Activated B cell treated with CpG ODN at 0.5 μM for 24 hours (primary cell): ENCODE measurements at regions not wholly inside any gene's neighbourhood (a gene's known extent, or its start where the extent isn't known, plus 50 kb on each side); places are given as distances from the start of the nearest gene placed in this dataset.

Source experiments
- ATAC-seq: fragments of 200-7000 bp; cut with Tn5 transposase; one replicate; pipeline ENCODE4 v1.10.0; 2021; ENCODE audit warnings: low read depth, mild to moderate bottlenecking, moderate library complexity
- CTCF ChIA-PET: fragments of 350-600 bp; sonication (Branson Sonifier 250); formaldehyde crosslinking; loops from one replicate; lab custom pipeline; 2021; ENCODE audit warnings: antibody characterized with exemption; lab: Charles Lee
- POLR2A ChIA-PET: fragments of 350-600 bp; sonication (Branson Sonifier 250); formaldehyde crosslinking; loops from one replicate; lab custom pipeline; 2021; ENCODE audit warnings: antibody characterized with exemption; lab: Charles Lee
- DNase-seq: peaks from one replicate; pipeline ENCODE4 v3.0.0; 2022
- H3K27ac Mint-ChIP-seq: one replicate; pipeline ENCODE4 v1.8.0; 2020; ENCODE audit warnings: mixed read lengths
- H3K27me3 Mint-ChIP-seq: one replicate; pipeline ENCODE4 v1.8.0; 2021; ENCODE audit warnings: mixed read lengths
- H3K36me3 Mint-ChIP-seq: one replicate; pipeline ENCODE4 v1.8.0; 2021; ENCODE audit warnings: low read depth, mixed read lengths
- H3K4me1 Mint-ChIP-seq: one replicate; pipeline ENCODE4 v1.8.0; 2021; ENCODE audit warnings: mixed read lengths
- H3K4me3 Mint-ChIP-seq: one replicate; pipeline ENCODE4 v1.8.0; 2020; ENCODE audit warnings: mild to moderate bottlenecking, mixed read lengths
- H3K9me3 Mint-ChIP-seq: one replicate; pipeline ENCODE4 v1.8.0; 2020; ENCODE audit warnings: mixed read lengths
- intact Hi-C: fragments of 100-400 bp; cut with micrococcal nuclease; formaldehyde crosslinking; loops from one replicate; pipeline ENCODE4 v1.15.1; 2024
- TF ChIP-seq, protein P1 (sequence below): fragments of 200-600 bp; IDR thresholded peaks from one replicate; pipeline ENCODE4 v1.8.0; 2022; ENCODE audit warnings: antibody characterized with exemption, mild to moderate bottlenecking

GRCh38 chr3:8363200-8363599 lies 138.4 kb upstream of the LMCD1 start:
- ATAC-seq = no peak
- DNase-seq = no peak
- no peak overlapping the region for H3K4me3 Mint-ChIP-seq

GRCh38 chr3:8365541-8365940 lies 136.1 kb upstream of the LMCD1 start:
- CTCF ChIA-PET = interaction anchor here (0.7 kb wide), 1 partner anchor 51 kb away, joined by 3 read pairs; no protein-coding TSS in a partner anchor
- Mint-ChIP-seq H3K9me3 (peaks cover 10% of the 10 kb centered on the region), H3K36me3 (no peaks in the 10 kb centered on the region), H3K27me3 (peaks cover 6% of the 10 kb centered on the region), H3K4me1 (no peaks in the 10 kb centered on the region), H3K27ac (no peak overlapping the region), H3K4me3 (no peak overlapping the region)
- intact Hi-C loops = no loop called here
- TF ChIP-seq, protein P1, sequence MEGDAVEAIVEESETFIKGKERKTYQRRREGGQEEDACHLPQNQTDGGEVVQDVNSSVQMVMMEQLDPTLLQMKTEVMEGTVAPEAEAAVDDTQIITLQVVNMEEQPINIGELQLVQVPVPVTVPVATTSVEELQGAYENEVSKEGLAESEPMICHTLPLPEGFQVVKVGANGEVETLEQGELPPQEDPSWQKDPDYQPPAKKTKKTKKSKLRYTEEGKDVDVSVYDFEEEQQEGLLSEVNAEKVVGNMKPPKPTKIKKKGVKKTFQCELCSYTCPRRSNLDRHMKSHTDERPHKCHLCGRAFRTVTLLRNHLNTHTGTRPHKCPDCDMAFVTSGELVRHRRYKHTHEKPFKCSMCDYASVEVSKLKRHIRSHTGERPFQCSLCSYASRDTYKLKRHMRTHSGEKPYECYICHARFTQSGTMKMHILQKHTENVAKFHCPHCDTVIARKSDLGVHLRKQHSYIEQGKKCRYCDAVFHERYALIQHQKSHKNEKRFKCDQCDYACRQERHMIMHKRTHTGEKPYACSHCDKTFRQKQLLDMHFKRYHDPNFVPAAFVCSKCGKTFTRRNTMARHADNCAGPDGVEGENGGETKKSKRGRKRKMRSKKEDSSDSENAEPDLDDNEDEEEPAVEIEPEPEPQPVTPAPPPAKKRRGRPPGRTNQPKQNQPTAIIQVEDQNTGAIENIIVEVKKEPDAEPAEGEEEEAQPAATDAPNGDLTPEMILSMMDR = no peak
- DNase-seq (no peak), ATAC-seq (no peak)
- POLR2A ChIA-PET = no interaction called here

More at GRCh38 chr3:8363200-8363599, 138.4 kb upstream of the LMCD1 start:
- ChIA-PET POLR2A (no interaction called here), CTCF (no interaction called here)
- H3K27me3 Mint-ChIP-seq = peaks cover 6% of the 10 kb centered on the region
- intact Hi-C loops = no loop called here
- no peaks in the 10 kb centered on the region for H3K4me1 Mint-ChIP-seq
- H3K9me3 Mint-ChIP-seq = peaks cover 11% of the 10 kb centered on the region
- H3K27ac Mint-ChIP-seq = no peak overlapping the region
- no peaks in the 10 kb centered on the region for H3K36me3 Mint-ChIP-seq
- TF ChIP-seq, protein P1 = no peak

DNA sequence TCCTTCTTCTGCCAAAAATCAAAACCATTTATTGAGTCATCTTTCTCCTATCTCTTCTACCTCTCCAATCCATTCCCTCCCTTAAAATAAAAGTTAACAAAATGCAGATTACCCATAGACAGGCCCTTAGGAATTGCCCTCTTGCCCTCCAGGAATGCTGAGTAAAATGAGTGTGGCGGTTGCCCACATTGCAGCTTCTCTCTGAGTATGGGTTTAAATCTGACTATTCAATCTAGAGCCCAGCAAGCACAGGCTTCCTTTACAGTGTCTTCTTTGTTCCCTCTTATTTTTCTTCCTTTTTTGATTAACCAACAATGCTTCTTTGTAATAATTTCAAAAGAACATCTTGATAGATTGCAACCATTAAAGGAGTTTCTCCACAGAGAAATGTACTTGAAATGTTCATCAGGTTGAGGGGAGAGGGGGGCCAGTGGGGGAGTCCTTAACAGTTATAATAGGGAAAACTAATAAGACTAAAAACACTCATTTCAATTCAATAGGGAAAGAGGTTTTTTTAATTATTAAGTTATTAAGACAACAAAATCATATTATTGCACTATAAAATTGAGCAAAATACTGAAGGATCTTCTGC lies 135.3 kb upstream of the LMCD1 start:
- TF ChIP-seq, protein P1 = no peak
- peaks cover 4% of the 10 kb centered on the region for H3K9me3 Mint-ChIP-seq
- peaks cover 8% of the 10 kb centered on the region for H3K27me3 Mint-ChIP-seq
- intact Hi-C loops = no loop called here
- H3K4me1 Mint-ChIP-seq = no peaks in the 10 kb centered on the region
- ChIA-PET CTCF (interaction anchor here (0.7 kb wide), 1 partner anchor 51 kb away, joined by 3 read pairs; no protein-coding TSS in a partner anchor), POLR2A (no interaction called here)
- DNase-seq (no peak), ATAC-seq (no peak)
- no peak overlapping the region for H3K4me3 Mint-ChIP-seq
- no peaks in the 10 kb centered on the region for H3K36me3 Mint-ChIP-seq
- no peak overlapping the region for H3K27ac Mint-ChIP-seq

GRCh38 chr3:8368598-8368997 lies 133.0 kb upstream of the LMCD1 start:
- TF ChIP-seq, protein P1 = no peak
- Mint-ChIP-seq H3K27me3 (peaks cover 12% of the 10 kb centered on the region), H3K36me3 (no peaks in the 10 kb centered on the region), H3K9me3 (no peaks in the 10 kb centered on the region), H3K4me1 (no peaks in the 10 kb centered on the region), H3K4me3 (no peak overlapping the region), H3K27ac (no peak overlapping the region)
- ChIA-PET CTCF (no interaction called here), POLR2A (no interaction called here)
- DNase-seq = no peak
- ATAC-seq = no peak
- intact Hi-C loops = no loop called here

- no peaks in the 10 kb centered on the region for H3K36me3 Mint-ChIP-seq
- H3K4me1 Mint-ChIP-seq = no peaks in the 10 kb centered on the region
- intact Hi-C loops = no loop called here
- H3K27me3 Mint-ChIP-seq = peaks cover 14% of the 10 kb centered on the region
- DNase-seq (no peak), ATAC-seq (no peak)
- no peaks in the 10 kb centered on the region for H3K9me3 Mint-ChIP-seq
- TF ChIP-seq, protein P1 = no peak
- CTCF ChIA-PET = no interaction called here
- H3K4me3 Mint-ChIP-seq = no peak overlapping the region
- POLR2A ChIA-PET = no interaction called here
- no peak overlapping the region for H3K27ac Mint-ChIP-seq
These were observed 132.0 kb upstream of the LMCD1 start for GRCh38 chr3:8369638-8370037.
